Kidney (tissue), 13 donors: ENCODE measurements at regions not wholly inside any gene's neighbourhood (a gene's known extent, or its start where the extent isn't known, plus 50 kb on each side); places are given as distances from the start of the nearest gene placed in this dataset.

Experiments used
- DNase-seq, 5 donors: peaks; one replicate each; pipeline ENCODE4 v3.0.0-alpha.2; 2013 to 2020
- FAIRE-seq: peaks from 2 replicates; lab custom pipeline; 2012; peaks lifted over from hg19 to GRCh38; lab: Jason Lieb, UNC
- H3K27ac ChIP-seq, 2 donors: one replicate each; pipeline ENCODE4 v1.7.0; 2013; ENCODE audit warnings: low read depth in 2 of 2, low read length in 2 of 2, inconsistent platforms in 1 of 2
- H3K27me3 ChIP-seq: one replicate; pipeline ENCODE4 v1.7.1; 2013; ENCODE audit warnings: low read length, inconsistent platforms; ENCODE audit not compliant: control insufficient read depth, insufficient read depth
- H3K36me3 ChIP-seq, 3 donors: one replicate each; pipeline versions ENCODE4 v1.7.0 to v1.7.1; 2013; ENCODE audit warnings: low read length in 3 of 3, control low read depth in 1 of 3, inconsistent platforms in 1 of 3; ENCODE audit not compliant: insufficient read depth in 3 of 3, control insufficient read depth in 2 of 3
- H3K4me1 ChIP-seq, 3 donors: one replicate each; pipeline versions ENCODE4 v1.7.0 to v1.7.1; 2013; ENCODE audit warnings: low read length in 3 of 3, inconsistent platforms in 1 of 3, low read depth in 1 of 3; ENCODE audit not compliant: control insufficient read depth in 2 of 3, insufficient read depth in 2 of 3
- H3K4me3 ChIP-seq, 3 donors: one replicate each; pipeline versions ENCODE4 v1.7.0 to v1.8.1; 2013; ENCODE audit warnings: low read length in 3 of 3, control low read depth in 1 of 3, inconsistent platforms in 1 of 3
- H3K9ac ChIP-seq, 3 donors: one replicate each; pipeline versions ENCODE4 v1.7.0 to v1.7.1; 2013; ENCODE audit warnings: low read length in 3 of 3, control low read depth in 1 of 3, inconsistent platforms in 1 of 3
- H3K9me3 ChIP-seq, 3 donors: one replicate each; pipeline versions ENCODE4 v1.7.0 to v1.7.1; 2013; ENCODE audit warnings: low read length in 3 of 3, control low read depth in 1 of 3, inconsistent platforms in 1 of 3; ENCODE audit not compliant: control insufficient read depth in 2 of 3, insufficient read depth in 1 of 3
- CTCF ChIP-seq: IDR thresholded peaks from 3 replicates; pipeline ENCODE4 v1.5.1; 2012; ENCODE audit warnings: mild to moderate bottlenecking, moderate library complexity, borderline replicate concordance; ENCODE audit not compliant: insufficient read depth; ENCODE audit errors: extremely low read depth
- intact Hi-C: fragments of 100-400 bp; cut with DNase I; formaldehyde crosslinking; loops from one replicate; pipeline ENCODE4 v1.11.1; 2022
- donor health status: control.
- donor health status: control.
- donor health status: control.
- donor health status: control.
- donor health status: control.
- donor health status: DM: yes; HTN: yes; CAD: no.
- donor health status: Normal renal cell carcinoma (clear cell type).

GRCh38 chr2:883260-883802 lies 67.3 kb upstream of the SNTG2 start:
- Histone ChIP-seq H3K4me1 (peaks cover 0 to 2% (median 0%) of the 10 kb centered on the region in 3 donors), H3K4me3 (no peak overlapping the region), H3K27ac (no peak overlapping the region), H3K27me3 (peaks cover 10% of the 10 kb centered on the region), H3K9ac (no peak overlapping the region), H3K9me3 (no peaks in the 10 kb centered on the region), H3K36me3 (no peaks in the 10 kb centered on the region)
- DNase-seq (peak in 2 of 5 donors; percentile 28 to 38), FAIRE-seq (no peak)
- no peak for TF ChIP-seq CTCF
- intact Hi-C loops: no loop called here

DNA sequence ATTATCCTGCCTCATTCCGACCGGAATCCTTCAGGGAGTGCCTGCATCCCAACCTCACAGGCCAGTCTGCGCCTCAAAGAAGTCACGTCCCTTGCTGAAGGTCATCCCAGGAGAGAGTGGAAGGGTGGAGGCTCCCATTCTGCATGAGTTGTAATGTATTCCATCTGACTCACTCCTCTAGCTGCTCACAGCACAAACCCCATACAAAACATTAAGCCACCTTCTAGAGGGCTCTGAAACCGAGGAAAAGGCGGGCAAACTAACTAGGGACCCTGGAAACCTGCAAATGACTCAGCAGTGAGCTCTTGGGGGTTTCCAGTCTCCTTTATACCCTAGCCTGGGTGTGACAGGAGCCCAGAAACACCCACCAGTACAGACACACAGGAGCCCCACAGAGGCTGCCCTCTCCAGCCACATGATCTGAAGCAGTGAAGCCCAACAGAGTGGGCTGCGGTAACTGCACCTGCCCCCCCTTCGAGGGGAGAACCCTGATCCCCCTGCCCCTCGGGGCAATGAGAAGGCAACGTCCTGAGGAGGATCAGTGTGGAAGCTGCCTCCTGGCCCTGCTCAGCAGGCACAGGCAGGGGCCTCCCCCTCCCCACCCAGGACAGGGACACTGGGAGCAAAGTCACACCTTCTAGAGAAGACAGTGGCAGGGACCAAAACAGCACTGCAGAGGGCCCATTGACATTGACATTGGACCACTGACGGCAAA lies 69.3 kb upstream of the SNTG2 start:
- intact Hi-C loops: no loop called here
- Histone ChIP-seq H3K4me3 (no peak overlapping the region), H3K9ac (no peak overlapping the region), H3K9me3 (no peaks in the 10 kb centered on the region), H3K36me3 (no peaks in the 10 kb centered on the region), H3K27ac (no peak overlapping the region), H3K4me1 (peaks cover 0 to 2% (median 0%) of the 10 kb centered on the region in 3 donors), H3K27me3 (peaks cover 10% of the 10 kb centered on the region)
- DNase-seq (peak in 2 of 5 donors; percentile 8 to 37), FAIRE-seq (no peak)
- no peak for TF ChIP-seq CTCF

DNA sequence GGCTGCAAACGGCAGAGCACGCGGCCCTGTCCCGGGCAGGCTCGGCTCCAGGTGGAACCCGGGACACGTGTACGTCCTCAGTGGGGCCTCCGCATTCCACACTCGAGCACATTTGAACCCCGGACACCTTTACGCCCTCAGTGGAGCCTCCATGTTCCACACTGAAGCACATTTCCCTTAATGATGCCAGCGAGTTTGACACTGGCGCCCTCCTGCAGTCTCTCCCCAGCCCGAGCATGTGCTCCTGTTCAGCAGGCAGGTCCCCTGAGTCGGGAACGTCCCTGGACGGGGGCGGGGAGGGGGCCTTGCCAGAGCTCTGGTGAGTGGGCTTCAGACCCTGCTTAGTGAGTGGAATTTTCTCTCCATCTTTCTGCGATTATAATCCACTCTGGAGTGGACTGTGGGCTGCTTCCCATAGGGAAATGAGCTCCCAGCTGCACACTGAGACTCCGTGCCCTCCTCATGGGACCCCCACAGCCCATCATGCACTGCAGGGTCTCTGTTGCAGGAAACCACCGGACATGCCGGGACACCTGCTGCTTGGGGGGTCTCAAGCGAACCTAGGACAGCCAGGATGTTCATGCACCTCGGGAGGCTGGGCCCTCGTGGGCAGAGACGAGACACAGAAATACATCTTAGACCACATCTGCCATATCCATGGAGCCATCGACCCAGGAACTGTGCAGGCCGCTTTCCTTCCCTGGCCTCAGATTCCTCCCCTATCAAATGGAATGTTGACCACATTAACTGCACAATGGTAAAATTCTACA lies 70.3 kb upstream of the SNTG2 start:
- FAIRE-seq (no peak), DNase-seq (peak in 2 of 5 donors; percentile 7 to 28)
- peaks cover 0 to 2% (median 0%) of the 10 kb centered on the region in 3 donors for H3K4me1 ChIP-seq
- H3K27me3 ChIP-seq: peaks cover 10% of the 10 kb centered on the region
- H3K9ac ChIP-seq: no peak overlapping the region
- H3K36me3 ChIP-seq: no peaks in the 10 kb centered on the region
- no peak overlapping the region for H3K4me3 ChIP-seq
- intact Hi-C loops: no loop called here
- no peaks in the 10 kb centered on the region for H3K9me3 ChIP-seq
- no peak overlapping the region for H3K27ac ChIP-seq
- TF ChIP-seq CTCF: no peak
